ENCODE measurements at regions not wholly inside any gene's neighbourhood (a gene's known extent, or its start where the extent isn't known, plus 50 kb on each side); places are given as distances from the start of the nearest gene placed in this dataset.

DNA sequence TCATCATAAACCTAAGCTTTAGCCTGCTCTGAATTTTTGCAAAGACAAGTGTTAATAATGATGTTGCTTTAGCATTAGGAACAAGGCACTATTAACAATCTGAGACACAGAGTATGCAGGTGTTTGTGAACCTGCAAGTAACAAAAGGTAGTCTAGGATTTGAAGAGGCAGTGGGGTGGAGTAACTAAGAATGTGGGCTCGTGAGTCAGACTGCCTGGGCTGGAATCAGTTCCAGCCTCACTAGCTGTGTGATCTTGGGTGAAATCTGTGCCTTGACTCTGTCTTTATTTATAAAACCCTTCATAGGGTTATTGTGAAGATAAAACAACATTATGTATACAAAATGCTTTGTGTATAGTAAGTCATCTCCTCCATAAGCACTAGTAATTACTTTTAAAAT is 610.6 kb upstream of the CFAP20DC start:
- no peak for DNase-seq (ENCODE audit: extremely low spot score)
- 11% methylated on average over 1 of the region's 1 CpG for WGBS
- Histone ChIP-seq H3K4me1 (ENCODE audit: insufficient read depth) (peaks cover 3% of the 10 kb centered on the region), H3K36me3 (ENCODE audit: insufficient read depth) (no peaks in the 10 kb centered on the region), H3K27ac (ENCODE audit: low read depth) (no peak overlapping the region), H3K4me3 (ENCODE audit: low read depth, low read length) (no peak overlapping the region)

DNA sequence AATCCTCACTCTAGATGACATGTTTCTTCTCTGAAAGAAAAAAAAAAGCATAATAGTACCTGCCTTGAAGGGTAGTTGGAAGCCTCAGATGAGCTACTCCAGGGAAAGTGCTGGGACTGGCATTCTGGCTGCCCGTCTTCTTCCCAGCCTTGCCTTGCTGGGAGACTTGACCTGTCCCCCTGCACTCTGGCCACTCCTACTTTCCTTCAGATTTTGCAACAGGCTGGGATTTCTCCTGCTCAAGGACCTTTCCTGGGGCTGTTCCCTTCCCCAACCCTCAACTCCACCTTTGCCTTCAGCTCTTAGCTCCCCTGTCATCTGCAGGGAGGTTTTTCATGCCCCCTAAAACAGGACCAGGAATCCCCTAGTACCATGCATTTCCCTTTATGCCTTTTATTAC is 609.9 kb upstream of the CFAP20DC start:
- H3K4me1 ChIP-seq (ENCODE audit: insufficient read depth), result peaks cover 3% of the 10 kb centered on the region
- DNase-seq (ENCODE audit: extremely low spot score), result no peak
- whole genome bisulfite sequencing, result 86% methylated on average over 1 of the region's 1 CpG

GRCh38 chr3:59658866-59659265 is 609.0 kb upstream of the CFAP20DC start:
- Histone ChIP-seq H3K4me1 (ENCODE audit: insufficient read depth) (peaks cover 3% of the 10 kb centered on the region), H3K36me3 (ENCODE audit: insufficient read depth) (no peaks in the 10 kb centered on the region), H3K27ac (ENCODE audit: low read depth) (no peak overlapping the region), H3K4me3 (ENCODE audit: low read depth, low read length) (no peak overlapping the region)
- no peak for DNase-seq (ENCODE audit: extremely low spot score)
- 99% methylated on average over 2 of the region's 2 CpGs for WGBS

More for the DNA sequence above, 609.9 kb upstream of the CFAP20DC start:
- no peak overlapping the region for H3K27ac ChIP-seq (ENCODE audit: low read depth)
- H3K4me3 ChIP-seq (ENCODE audit: low read depth, low read length), result no peak overlapping the region
- H3K36me3 ChIP-seq (ENCODE audit: insufficient read depth), result no peaks in the 10 kb centered on the region

DNA sequence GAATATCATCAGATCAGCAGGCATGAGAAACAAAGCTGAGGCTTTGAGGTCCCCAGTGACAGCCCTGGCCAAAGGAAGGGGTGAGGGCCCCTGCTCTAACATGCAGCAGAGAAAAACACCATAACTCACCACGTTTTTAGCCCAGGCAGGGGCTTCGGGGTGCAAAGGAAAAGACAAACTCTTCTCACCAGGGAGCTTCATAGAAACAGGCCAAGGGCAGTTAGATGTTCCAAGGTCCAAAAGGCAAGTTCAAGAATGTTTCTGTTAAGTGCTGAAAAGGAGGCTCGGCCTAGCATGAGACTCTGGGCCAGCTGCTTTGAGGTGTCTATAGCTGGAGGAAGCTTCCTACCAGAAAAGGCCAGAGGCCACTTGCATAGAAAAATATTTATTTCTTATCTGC is 608.4 kb upstream of the CFAP20DC start:
- no peak for DNase-seq (ENCODE audit: extremely low spot score)
- no peaks in the 10 kb centered on the region for H3K36me3 ChIP-seq (ENCODE audit: insufficient read depth)
- H3K4me3 ChIP-seq (ENCODE audit: low read depth, low read length), result no peak overlapping the region
- no peak overlapping the region for H3K27ac ChIP-seq (ENCODE audit: low read depth)
- WGBS, result 61% methylated on average over 3 of the region's 3 CpGs
- peaks cover 3% of the 10 kb centered on the region for H3K4me1 ChIP-seq (ENCODE audit: insufficient read depth)

GRCh38 chr3:59655418-59656015 is 605.7 kb upstream of the CFAP20DC start:
- Histone ChIP-seq H3K4me1 (ENCODE audit: insufficient read depth) (no peaks in the 10 kb centered on the region), H3K4me3 (ENCODE audit: low read depth, low read length) (no peak overlapping the region), H3K27ac (ENCODE audit: low read depth) (no peak overlapping the region), H3K36me3 (ENCODE audit: insufficient read depth) (no peaks in the 10 kb centered on the region)
- 67% methylated on average over 5 of the region's 5 CpGs for WGBS
- DNase-seq (ENCODE audit: extremely low spot score), result no peak

DNA sequence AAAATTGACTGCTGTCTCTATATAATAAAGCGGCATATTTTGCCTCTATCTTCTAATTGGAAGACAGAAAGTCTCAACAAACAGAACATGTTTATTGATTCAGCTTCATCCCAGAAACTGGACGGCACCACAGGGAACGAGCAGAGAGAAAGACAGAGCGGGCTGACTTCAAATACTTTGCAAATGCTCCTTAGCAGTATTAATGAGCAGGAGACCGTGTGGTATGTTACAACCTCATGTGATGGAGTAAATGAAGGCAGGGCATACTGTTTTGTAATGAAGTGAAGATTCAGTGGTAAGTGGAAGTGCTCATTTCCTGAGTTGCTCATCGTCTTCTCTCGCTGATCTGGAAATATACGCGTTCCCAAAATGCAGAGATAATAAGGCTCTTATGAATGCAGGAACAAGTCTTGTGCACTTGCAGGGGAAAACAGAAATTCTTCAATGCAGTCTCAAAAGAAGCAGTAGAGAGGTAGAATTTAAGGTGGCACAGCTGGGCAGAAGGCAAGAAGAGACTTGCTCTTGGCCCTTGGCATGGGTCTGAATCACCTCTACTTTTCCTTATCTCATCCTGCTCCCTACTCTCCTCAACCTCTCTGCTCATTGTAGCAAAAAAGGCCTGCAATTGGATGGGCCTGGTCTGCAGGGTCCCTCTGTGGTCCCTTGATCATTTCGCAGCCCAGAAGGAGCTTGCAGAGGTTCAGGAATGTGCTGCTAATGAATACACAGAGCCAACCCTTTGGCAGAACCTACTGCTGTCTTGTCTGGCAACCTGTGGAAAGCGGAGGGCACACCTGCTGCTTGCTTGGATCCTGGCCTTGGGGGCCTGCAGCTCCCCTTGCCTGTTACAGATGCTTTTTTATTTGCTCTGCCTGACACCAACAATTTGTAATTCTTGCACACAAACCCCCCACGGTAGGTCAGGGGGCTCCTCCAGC is 604.9 kb upstream of the CFAP20DC start:
- H3K36me3 ChIP-seq (ENCODE audit: insufficient read depth), result no peaks in the 10 kb centered on the region
- no peak overlapping the region for H3K4me3 ChIP-seq (ENCODE audit: low read depth, low read length)
- H3K27ac ChIP-seq (ENCODE audit: low read depth), result no peak overlapping the region
- no peaks in the 10 kb centered on the region for H3K4me1 ChIP-seq (ENCODE audit: insufficient read depth)
- 55% methylated on average over 12 of the region's 12 CpGs for WGBS
- DNase-seq (ENCODE audit: extremely low spot score), result no peak

DNA sequence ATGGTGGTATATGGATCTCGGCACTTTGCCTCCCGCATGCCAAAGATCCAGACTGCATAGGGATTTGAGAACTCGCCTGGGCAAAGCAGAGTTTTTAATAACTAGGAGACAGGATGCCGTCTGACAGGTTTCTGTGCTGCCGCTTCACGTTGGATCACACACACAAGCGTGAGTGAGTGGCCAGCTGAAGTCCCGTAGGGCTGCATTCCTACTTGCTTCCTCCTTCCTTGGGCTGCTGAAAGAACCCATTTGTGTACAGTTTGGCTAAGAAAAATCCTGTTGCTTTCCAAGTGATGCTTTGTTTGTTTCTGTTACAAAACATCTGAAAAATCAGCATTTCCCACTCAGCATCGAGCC is 604.3 kb upstream of the CFAP20DC start:
- 37% methylated on average over 9 of the region's 9 CpGs for WGBS
- no peaks in the 10 kb centered on the region for H3K4me1 ChIP-seq (ENCODE audit: insufficient read depth)
- no peak overlapping the region for H3K4me3 ChIP-seq (ENCODE audit: low read depth, low read length)
- no peak overlapping the region for H3K27ac ChIP-seq (ENCODE audit: low read depth)
- peak; percentile 63 for DNase-seq (ENCODE audit: extremely low spot score)
- H3K36me3 ChIP-seq (ENCODE audit: insufficient read depth), result no peaks in the 10 kb centered on the region

DNA sequence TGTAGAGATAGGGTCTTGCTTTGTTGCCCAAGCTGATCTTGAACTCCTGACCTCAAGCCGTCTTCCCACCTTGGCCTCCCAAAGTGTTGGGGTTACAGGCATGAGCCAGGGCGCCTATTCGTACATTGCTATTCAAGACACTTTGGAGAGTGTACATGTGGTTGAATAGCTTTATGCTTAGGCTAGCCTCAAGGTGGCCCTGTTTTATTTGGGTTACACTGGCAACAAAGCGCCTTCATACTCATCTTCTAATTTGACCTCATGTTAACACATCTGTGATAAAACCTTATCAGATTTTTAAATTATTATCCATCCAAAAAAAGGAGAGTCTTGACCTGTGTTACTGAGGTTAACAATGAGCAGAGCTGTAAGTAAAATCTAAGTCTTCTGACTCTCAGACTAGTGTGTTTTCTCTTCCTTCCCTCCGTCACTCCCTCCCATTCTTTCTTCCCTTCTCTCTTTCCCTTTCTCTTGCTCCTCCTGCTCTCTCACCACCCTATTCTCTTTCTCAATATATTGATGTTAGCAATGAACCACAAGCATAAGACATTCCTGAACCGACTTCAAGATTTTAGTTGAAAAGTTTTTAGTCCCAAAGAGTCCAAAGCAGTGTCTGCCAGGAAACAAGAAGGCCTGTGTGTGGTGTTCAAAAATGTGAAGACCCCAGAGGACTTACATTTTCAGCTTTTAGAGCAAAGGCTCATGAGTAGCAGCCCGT is 603.7 kb upstream of the CFAP20DC start:
- WGBS, result 73% methylated on average over 7 of the region's 7 CpGs
- H3K4me3 ChIP-seq (ENCODE audit: low read depth, low read length), result no peak overlapping the region
- DNase-seq (ENCODE audit: extremely low spot score), result no peak
- no peak overlapping the region for H3K27ac ChIP-seq (ENCODE audit: low read depth)
- no peaks in the 10 kb centered on the region for H3K4me1 ChIP-seq (ENCODE audit: insufficient read depth)
- no peaks in the 10 kb centered on the region for H3K36me3 ChIP-seq (ENCODE audit: insufficient read depth)

DNA sequence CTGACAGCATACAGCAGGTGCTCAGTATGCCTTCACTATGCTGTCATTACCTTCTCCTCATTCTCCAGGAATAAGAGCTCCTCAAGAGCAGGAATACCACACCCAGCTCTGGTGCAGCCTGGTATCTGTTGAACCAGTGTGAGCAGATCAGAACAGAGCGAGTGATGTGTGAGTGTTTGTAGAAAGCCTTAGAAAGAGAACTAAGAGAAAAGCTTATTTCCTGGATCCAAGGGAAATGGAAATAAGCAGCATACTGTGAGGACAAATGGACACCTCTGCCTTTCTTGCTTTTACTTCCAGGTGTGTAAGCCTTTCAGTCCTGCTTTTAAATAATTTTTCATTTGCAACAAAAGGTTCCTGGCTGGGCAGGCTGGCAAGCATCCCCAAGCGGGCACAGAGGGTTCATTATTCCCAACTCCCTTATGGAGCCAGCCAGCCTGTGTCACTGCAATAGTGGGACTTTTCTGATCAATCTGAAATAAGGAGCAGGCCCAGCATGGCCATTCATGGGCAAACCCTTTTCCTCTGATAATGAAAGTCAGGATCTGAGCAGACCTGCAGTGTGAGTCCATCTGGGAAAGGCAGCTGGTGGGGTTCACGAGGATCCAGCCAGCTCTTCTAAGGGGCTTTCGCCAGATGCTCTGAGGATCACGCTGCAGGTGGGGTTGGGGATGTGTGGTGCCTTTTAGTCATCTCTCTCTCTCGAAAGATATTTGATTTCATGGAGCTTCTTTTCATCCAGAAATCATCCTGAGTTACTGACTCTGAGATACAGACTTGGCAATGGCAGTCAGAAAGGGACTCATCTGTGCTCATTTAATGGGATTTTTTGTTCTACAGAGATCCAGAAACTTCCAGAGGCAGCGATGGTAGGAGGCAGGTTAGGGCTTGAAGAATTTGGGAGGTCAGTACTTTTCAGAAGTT is 594.9 kb upstream of the CFAP20DC start:
- no peaks in the 10 kb centered on the region for H3K36me3 ChIP-seq (ENCODE audit: insufficient read depth)
- 85% methylated on average over 7 of the region's 7 CpGs for WGBS
- H3K4me3 ChIP-seq (ENCODE audit: low read depth, low read length), result no peak overlapping the region
- no peak overlapping the region for H3K27ac ChIP-seq (ENCODE audit: low read depth)
- DNase-seq (ENCODE audit: extremely low spot score), result no peak
- H3K4me1 ChIP-seq (ENCODE audit: insufficient read depth), result no peaks in the 10 kb centered on the region

- no peaks in the 10 kb centered on the region for H3K4me1 ChIP-seq (ENCODE audit: insufficient read depth)
- 25% methylated on average over 7 of the region's 7 CpGs for WGBS
- H3K4me3 ChIP-seq (ENCODE audit: low read depth, low read length), result no peak overlapping the region
- DNase-seq (ENCODE audit: extremely low spot score), result no peak
- H3K36me3 ChIP-seq (ENCODE audit: insufficient read depth), result no peaks in the 10 kb centered on the region
- no peak overlapping the region for H3K27ac ChIP-seq (ENCODE audit: low read depth)
These were observed 591.5 kb upstream of the CFAP20DC start for GRCh38 chr3:59641169-59641899.

- WGBS, result 54% methylated on average over 8 of the region's 8 CpGs
- H3K27ac ChIP-seq (ENCODE audit: low read depth), result no peak overlapping the region
- H3K4me1 ChIP-seq (ENCODE audit: insufficient read depth), result no peaks in the 10 kb centered on the region
- DNase-seq (ENCODE audit: extremely low spot score), result no peak
- no peaks in the 10 kb centered on the region for H3K36me3 ChIP-seq (ENCODE audit: insufficient read depth)
- no peak overlapping the region for H3K4me3 ChIP-seq (ENCODE audit: low read depth, low read length)
These were observed 583.1 kb upstream of the CFAP20DC start for GRCh38 chr3:59632760-59633573.

DNA sequence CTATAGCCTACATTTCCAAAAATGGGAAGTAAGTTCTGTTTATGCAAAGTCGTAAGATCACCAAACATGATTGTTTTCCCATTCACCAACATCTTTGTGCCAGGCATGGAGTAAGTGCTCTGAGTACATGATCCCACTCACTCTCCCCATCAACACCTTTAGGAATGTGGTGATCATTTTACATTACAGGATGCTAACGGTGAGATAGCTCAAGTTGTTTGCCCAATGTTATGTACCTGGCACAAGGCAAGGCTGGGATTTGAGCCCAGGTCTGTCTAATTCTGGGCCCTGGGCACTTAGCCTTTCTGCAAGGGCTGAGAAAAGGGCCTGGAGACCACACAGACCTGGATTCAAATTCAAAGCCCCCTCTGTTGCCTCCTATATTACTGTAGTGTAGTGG is 581.7 kb upstream of the CFAP20DC start:
- WGBS, result 75% methylated on average over 2 of the region's 2 CpGs
- H3K36me3 ChIP-seq (ENCODE audit: insufficient read depth), result no peaks in the 10 kb centered on the region
- no peak overlapping the region for H3K27ac ChIP-seq (ENCODE audit: low read depth)
- H3K4me1 ChIP-seq (ENCODE audit: insufficient read depth), result no peaks in the 10 kb centered on the region
- no peak for DNase-seq (ENCODE audit: extremely low spot score)
- no peak overlapping the region for H3K4me3 ChIP-seq (ENCODE audit: low read depth, low read length)

Data from urinary bladder (tissue), 3 donors.